AG09319 (cell line): ENCODE measurements at regions not wholly inside any gene's neighbourhood (a gene's known extent, or its start where the extent isn't known, plus 50 kb on each side); places are given as distances from the start of the nearest gene placed in this dataset.

Experiments
- DNase-seq: peaks from one replicate; pipeline ENCODE4 v3.0.0-alpha.2; 2010; ENCODE audit warnings: low read depth; ENCODE audit errors: extremely low read depth
- TF ChIP-seq, protein P1 (sequence below): IDR thresholded peaks from 2 replicates; pipeline ENCODE4 v1.5.1; 2011; ENCODE audit warnings: low read depth, mild to moderate bottlenecking, inconsistent platforms, low read length, moderate library complexity

DNA sequence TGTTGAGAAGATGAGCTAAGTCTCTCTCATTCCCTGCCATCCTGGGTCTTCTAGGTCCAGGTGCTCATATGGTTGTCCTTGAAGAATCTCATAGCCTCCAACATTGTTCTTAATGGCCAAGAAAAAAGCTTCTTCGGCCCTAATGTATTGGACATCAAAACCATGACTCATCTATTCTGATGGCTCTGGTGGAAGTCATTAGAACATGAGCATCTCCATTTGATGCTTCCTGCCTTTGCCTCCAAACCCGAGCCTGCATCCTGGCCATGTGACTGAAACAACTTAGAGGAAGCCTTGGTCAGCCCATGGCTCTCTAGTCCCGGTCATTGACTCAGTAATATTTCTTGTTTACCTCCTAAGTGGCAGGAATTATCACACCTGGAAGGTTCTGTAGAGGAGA, 264.1 kb upstream of the FZD8 start:
- DNase-seq = no peak
- TF ChIP-seq, protein P1, sequence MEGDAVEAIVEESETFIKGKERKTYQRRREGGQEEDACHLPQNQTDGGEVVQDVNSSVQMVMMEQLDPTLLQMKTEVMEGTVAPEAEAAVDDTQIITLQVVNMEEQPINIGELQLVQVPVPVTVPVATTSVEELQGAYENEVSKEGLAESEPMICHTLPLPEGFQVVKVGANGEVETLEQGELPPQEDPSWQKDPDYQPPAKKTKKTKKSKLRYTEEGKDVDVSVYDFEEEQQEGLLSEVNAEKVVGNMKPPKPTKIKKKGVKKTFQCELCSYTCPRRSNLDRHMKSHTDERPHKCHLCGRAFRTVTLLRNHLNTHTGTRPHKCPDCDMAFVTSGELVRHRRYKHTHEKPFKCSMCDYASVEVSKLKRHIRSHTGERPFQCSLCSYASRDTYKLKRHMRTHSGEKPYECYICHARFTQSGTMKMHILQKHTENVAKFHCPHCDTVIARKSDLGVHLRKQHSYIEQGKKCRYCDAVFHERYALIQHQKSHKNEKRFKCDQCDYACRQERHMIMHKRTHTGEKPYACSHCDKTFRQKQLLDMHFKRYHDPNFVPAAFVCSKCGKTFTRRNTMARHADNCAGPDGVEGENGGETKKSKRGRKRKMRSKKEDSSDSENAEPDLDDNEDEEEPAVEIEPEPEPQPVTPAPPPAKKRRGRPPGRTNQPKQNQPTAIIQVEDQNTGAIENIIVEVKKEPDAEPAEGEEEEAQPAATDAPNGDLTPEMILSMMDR = no peak

DNA sequence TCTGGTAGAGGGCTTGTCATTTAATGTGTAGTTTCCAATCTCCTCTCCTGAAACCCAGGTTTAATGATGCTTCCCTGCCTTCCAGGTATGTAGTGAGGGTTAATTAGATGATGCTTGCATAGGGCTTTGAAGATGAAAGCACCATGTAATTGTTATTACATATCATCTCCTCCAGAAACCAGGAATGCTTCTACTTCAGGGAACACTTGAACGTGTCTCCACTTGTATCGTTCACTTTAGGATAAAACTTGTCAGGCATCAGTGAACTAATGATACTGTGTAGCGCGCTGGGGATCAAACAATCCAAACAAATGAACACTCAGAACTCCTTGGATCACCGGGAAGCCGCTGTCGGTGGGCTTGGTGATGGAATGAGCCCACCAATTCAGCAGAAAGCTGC, 260.9 kb upstream of the FZD8 start:
- no peak for DNase-seq
- TF ChIP-seq, protein P1 = no peak

DNA sequence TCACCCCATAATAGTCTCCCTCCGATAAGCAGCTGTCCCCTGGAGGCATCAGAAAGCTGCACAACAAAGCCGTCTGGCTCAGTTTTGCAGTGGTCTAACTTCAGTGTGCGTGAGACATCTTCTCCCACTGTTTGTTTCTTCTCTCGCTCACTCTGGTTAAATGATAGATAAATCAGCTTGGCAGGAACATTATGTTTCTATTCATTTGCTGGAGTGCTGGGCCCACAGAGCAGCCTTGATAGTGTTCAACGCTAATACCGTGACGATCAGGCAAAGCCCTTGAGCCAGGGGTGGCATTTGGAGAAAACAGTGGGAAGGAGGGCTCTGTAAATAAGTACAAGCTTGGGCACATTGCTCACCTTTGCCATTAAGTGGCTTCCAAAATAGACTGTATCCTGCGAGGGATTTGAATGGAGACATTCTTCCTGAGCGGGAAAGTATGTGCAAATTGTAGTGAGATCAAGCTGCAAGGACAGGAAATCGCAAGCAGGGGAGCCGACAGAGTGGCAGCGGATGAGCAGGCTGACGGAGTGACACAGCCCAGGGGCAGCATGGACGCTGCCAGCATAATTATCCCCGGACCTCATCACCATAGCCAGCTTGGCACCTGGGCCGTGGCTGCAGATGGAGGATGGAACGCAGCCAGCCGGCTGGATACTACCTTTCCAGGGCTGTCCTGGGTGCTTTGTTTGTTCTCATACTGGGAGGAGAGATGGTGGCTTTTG, 256.8 kb upstream of the FZD8 start:
- TF ChIP-seq, protein P1 = no peak
- DNase-seq = no peak

DNA sequence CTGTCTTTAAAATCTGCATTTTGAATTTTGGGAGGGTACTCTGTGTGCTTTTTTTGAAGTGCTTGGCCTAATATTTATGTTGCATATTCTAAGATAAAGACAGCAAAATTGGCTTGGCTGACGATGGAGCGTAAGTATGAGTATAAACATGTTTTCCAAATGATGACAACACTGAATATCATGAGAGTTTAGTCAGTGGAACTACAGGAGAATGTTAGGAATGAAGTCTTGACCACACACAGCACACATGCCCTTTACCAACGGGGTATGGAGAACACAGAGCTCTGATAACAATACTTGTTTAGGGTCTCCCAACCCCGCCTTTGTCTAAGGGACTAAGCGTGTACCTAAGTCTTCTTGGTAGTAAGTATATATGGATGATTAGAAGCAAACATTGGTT, 253.9 kb upstream of the FZD8 start:
- TF ChIP-seq, protein P1 = no peak
- no peak for DNase-seq

DNA sequence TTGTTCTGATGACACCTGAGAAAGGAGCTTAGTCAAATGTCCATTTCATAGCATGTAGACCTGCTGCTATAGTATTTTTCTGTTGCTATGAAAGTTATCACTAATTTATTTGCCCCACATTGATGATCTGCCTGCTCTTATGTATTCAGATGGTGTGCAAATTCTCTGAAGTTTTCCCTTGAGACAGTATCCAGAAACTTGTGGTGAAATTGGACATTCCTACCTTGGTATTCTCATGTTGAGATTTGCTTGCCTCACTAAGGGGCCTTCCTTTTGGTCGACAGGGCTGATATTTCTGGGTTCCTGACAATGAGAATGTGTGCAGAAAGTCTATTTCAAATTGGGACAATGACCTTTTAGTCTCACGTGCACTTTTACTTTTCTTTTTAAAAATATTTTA, 253.2 kb upstream of the FZD8 start:
- DNase-seq = no peak
- TF ChIP-seq, protein P1 = no peak

DNA sequence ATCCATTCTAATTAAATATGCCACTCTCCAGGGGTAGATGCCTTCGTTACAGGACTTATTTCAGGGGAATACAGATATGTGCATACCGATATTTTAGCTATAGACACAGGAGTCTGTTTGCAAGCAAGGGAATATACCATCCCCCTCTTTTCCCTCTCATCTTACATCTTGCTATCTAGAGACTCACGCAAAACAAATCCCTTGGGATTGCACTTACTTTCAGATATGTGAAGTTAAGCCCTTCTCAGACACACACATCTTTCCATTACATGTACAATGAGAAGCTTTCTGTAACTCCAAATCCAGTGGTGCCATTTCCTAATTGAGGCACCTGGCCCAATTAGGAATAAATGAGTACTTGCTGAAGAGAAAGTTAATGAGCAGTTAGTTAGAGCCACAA, 250.4 kb upstream of the FZD8 start:
- TF ChIP-seq, protein P1 = no peak
- no peak for DNase-seq

DNA sequence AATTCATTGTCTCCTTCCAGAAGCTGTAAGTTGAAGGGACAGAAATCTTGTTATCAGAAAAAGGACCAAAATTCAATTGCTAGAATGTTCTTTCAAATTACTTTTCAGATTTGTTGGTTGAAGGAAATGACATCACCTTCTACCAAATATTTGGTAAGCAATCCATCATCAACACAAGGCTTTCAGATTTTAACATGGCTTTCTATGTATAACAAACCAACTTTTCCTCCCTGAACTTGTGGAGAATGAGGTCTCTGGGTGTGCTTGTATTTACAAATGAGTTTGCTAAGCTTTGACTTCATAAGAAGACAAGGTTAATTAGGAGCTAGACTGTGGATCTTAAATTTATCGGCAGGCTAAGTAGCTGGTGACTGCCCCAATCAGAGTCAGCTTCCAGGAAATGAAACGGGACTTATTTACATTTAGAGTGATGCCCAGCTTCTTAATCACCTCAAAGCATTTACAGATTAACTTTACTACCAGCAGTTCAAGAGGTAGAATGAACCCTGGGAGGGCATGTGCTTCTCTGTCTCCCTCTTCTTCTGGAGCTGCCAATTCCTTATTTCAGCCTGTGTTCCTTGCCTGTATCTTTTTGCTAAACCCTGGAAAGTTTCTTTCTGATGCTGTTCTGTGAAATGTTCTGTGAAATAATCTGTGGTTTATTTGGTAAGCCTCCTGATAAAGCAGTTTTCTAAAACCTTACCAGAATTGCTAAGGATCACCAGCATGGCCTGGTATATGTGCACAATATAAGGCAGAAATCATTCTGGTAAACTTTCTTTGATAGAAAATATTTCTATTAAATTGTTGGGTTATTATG, 248.8 kb upstream of the FZD8 start:
- DNase-seq = no peak
- TF ChIP-seq, protein P1 = no peak
